GM12892 (cell line): ENCODE measurements at regions not wholly inside any gene's neighbourhood (a gene's known extent, or its start where the extent isn't known, plus 50 kb on each side); places are given as distances from the start of the nearest gene placed in this dataset.

Source experiments
- POLR2A ChIP-seq: IDR thresholded peaks from 2 replicates; pipeline ENCODE4 v1.6.1; 2011; ENCODE audit warnings: low read depth, low read length, control low read depth
- POLR2AphosphoS5 ChIP-seq: IDR thresholded peaks from 2 replicates; pipeline ENCODE4 v1.6.1; 2011; ENCODE audit warnings: low read depth, low read length, control low read depth

DNA sequence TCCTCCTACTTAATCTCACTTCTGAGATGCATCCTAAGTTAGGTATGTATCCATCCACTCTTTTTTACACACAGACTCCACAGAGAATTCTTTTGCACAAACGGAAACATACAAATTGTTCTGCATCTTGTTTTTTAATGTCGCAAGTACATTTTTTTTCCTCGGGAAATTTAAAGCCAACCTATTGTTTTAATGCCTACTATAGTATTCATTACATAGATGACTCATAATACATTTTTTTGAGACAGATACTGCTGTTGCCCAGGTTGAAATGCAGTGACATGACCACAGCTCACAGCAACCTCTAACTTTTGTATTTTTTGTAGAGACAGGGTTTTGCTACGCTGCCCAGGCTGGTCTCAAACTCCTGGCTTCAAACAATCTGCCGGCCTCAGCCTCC, 90.8 kb upstream of the TMEM45B start:
- no peak for TF ChIP-seq POLR2AphosphoS5
- TF ChIP-seq POLR2A = no peak
